ENCODE measurements at regions not wholly inside any gene's neighbourhood (a gene's known extent, or its start where the extent isn't known, plus 50 kb on each side); places are given as distances from the start of the nearest gene placed in this dataset.

DNA sequence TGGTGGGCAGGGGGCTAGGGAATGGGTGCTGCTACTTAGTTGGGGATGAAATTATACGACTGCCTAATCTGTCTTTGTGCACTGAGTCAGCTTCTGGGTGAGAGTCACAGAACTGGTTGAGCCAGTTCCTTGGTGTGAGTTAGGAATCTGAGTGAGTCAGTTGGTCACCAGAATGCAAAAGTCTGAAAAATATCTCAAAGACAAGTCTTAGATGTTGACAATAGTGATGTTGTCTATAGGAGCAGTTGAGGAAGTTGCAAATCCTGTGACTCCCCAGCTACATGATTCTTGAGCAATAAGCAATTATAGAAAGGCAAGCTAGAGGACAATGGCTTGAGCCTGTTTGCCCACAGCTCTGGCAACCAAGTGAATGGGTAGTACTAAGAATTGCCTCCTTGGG is 399.2 kb downstream of the CNTNAP4 start:
- no TSS peak for BruUV-seq (replicated peaks)
- POLR2A ChIA-PET = no interaction called here
- H3K27ac ChIP-seq (ENCODE audit: low read length) = no peak overlapping the region
- no peaks in the 10 kb centered on the region for H3K4me1 ChIP-seq (ENCODE audit: control insufficient read depth, insufficient read depth, low read length)
- no peaks in the 10 kb centered on the region for H3K36me3 ChIP-seq (ENCODE audit: control insufficient read depth, insufficient read depth, low read length)
- ATAC-seq (no peak), DNase-seq (ENCODE audit: low read depth, low spot score) (no peak)
- CTCF ChIA-PET = no interaction called here
- in situ Hi-C loops (cut with HindIII; ENCODE audit: low pct_unique_long_range_greater_than_20kb, low sequenced_read_pairs) = no loop called here
- no peak for TF ChIP-seq SIN3A (IDR thresholded peaks at IDR 0.05; ENCODE audit: borderline replicate concordance, insufficient read depth, low read depth, low read length)
- TF ChIP-seq POLR2AphosphoS5 (IDR thresholded peaks at IDR 0.05; ENCODE audit: low read depth, low read length) = no peak
- no peak for TF ChIP-seq TCF7L2 (IDR thresholded peaks at IDR 0.05; ENCODE audit: low read depth, low read length)
- TF ChIP-seq, protein P1, sequence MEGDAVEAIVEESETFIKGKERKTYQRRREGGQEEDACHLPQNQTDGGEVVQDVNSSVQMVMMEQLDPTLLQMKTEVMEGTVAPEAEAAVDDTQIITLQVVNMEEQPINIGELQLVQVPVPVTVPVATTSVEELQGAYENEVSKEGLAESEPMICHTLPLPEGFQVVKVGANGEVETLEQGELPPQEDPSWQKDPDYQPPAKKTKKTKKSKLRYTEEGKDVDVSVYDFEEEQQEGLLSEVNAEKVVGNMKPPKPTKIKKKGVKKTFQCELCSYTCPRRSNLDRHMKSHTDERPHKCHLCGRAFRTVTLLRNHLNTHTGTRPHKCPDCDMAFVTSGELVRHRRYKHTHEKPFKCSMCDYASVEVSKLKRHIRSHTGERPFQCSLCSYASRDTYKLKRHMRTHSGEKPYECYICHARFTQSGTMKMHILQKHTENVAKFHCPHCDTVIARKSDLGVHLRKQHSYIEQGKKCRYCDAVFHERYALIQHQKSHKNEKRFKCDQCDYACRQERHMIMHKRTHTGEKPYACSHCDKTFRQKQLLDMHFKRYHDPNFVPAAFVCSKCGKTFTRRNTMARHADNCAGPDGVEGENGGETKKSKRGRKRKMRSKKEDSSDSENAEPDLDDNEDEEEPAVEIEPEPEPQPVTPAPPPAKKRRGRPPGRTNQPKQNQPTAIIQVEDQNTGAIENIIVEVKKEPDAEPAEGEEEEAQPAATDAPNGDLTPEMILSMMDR (IDR thresholded peaks at IDR 0.05) = no peak
- TF ChIP-seq, protein P2, sequence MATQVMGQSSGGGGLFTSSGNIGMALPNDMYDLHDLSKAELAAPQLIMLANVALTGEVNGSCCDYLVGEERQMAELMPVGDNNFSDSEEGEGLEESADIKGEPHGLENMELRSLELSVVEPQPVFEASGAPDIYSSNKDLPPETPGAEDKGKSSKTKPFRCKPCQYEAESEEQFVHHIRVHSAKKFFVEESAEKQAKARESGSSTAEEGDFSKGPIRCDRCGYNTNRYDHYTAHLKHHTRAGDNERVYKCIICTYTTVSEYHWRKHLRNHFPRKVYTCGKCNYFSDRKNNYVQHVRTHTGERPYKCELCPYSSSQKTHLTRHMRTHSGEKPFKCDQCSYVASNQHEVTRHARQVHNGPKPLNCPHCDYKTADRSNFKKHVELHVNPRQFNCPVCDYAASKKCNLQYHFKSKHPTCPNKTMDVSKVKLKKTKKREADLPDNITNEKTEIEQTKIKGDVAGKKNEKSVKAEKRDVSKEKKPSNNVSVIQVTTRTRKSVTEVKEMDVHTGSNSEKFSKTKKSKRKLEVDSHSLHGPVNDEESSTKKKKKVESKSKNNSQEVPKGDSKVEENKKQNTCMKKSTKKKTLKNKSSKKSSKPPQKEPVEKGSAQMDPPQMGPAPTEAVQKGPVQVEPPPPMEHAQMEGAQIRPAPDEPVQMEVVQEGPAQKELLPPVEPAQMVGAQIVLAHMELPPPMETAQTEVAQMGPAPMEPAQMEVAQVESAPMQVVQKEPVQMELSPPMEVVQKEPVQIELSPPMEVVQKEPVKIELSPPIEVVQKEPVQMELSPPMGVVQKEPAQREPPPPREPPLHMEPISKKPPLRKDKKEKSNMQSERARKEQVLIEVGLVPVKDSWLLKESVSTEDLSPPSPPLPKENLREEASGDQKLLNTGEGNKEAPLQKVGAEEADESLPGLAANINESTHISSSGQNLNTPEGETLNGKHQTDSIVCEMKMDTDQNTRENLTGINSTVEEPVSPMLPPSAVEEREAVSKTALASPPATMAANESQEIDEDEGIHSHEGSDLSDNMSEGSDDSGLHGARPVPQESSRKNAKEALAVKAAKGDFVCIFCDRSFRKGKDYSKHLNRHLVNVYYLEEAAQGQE (IDR thresholded peaks at IDR 0.05; ENCODE audit: insufficient read depth in 1 of 2, low read depth in 2 of 2, low read length in 1 of 2) = no peak
- H3K4me3 ChIP-seq (ENCODE audit: low read depth in 2 of 2, low read length in 2 of 2) = no peak overlapping the region
- intact Hi-C loops (cut with micrococcal nuclease; ENCODE audit: unreplicated experiment) = no loop called here
- H3K9me3 ChIP-seq (ENCODE audit: control insufficient read depth, insufficient read depth, low read depth, low read length) = no peaks in the 10 kb centered on the region
- H3K27me3 ChIP-seq (ENCODE audit: control insufficient read depth, insufficient read depth, low read length) = no peaks in the 10 kb centered on the region

DNA sequence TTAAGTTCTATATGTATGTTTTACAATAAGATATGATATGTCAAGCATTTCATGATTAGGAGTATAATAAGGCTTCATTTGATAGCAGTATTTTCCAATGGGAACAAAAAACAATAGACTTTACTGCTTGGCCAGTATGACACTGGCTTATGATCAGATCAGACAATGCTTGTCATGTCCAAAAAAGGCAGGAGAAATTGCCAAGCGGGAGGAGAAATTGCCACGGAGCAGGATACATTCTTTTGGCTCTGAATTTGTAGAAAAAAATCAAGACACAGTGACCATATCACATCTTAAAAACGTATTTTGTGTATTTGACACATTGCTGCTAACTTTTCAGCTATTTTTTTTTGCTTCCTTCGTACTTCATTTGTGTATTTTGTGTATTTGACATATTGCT is 404.1 kb downstream of the CNTNAP4 start:
- ATAC-seq (no peak), DNase-seq (ENCODE audit: low read depth, low spot score) (no peak)
- Histone ChIP-seq H3K27me3 (ENCODE audit: control insufficient read depth, insufficient read depth, low read length) (no peaks in the 10 kb centered on the region), H3K4me1 (ENCODE audit: control insufficient read depth, insufficient read depth, low read length) (no peaks in the 10 kb centered on the region), H3K36me3 (ENCODE audit: control insufficient read depth, insufficient read depth, low read length) (no peaks in the 10 kb centered on the region), H3K27ac (ENCODE audit: low read length) (no peak overlapping the region), H3K4me3 (ENCODE audit: low read depth in 2 of 2, low read length in 2 of 2) (no peak overlapping the region), H3K9me3 (ENCODE audit: control insufficient read depth, insufficient read depth, low read depth, low read length) (no peaks in the 10 kb centered on the region)
- in situ Hi-C loops (cut with HindIII; ENCODE audit: low pct_unique_long_range_greater_than_20kb, low sequenced_read_pairs) (no loop called here), intact Hi-C loops (cut with micrococcal nuclease; ENCODE audit: unreplicated experiment) (no loop called here)
- TF ChIP-seq POLR2AphosphoS5 (IDR thresholded peaks at IDR 0.05; ENCODE audit: low read depth, low read length) (no peak), SIN3A (IDR thresholded peaks at IDR 0.05; ENCODE audit: borderline replicate concordance, insufficient read depth, low read depth, low read length) (no peak), TCF7L2 (IDR thresholded peaks at IDR 0.05; ENCODE audit: low read depth, low read length) (no peak)
- TF ChIP-seq, protein P1 (IDR thresholded peaks at IDR 0.05) = no peak
- TF ChIP-seq, protein P2 (IDR thresholded peaks at IDR 0.05; ENCODE audit: insufficient read depth in 1 of 2, low read depth in 2 of 2, low read length in 1 of 2) = no peak
- ChIA-PET POLR2A (no interaction called here), CTCF (no interaction called here)
- BruUV-seq (replicated peaks) = no TSS peak
